G401.6 (cell line): ENCODE measurements at regions not wholly inside any gene's neighbourhood (a gene's known extent, or its start where the extent isn't known, plus 50 kb on each side); places are given as distances from the start of the nearest gene placed in this dataset.

Source experiments
- FAIRE-seq: peaks from 2 replicates; lab custom pipeline; 2012; peaks lifted over from hg19 to GRCh38; lab: Jason Lieb, UNC

- no peak for FAIRE-seq
These were observed 164.1 kb downstream of the BRINP2 start for GRCh38 chr1:177334903-177335302.

DNA sequence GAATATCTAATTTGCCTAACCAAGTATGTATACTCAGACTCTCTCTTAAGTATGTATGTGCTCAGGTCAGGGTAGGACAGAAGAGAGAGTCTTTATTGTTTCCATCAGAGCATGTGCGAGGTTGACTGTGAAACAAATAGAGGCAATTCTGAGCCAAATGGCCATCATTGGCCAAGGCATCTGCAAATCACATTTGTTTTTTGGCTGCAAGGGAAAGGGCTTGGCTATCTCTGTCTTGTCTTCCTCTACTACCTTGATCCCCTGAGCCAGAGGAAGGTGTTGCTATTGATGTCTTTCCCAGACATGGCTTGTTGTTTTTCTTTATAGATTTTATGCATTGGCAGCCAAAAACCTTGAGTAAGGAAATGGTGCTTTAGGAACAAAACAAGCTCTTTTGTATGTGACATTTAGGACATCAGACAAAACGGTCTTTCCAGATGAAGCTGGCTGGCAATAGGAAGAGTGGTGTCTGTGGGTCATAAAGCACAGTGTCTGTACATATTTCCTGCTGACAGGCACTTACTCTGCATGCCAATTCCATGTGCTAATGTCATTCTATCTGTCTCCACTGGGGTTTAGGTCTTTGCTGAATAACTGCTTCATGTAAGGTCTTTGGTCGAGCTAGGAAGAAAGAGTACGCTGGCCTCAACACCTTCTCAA, 163.3 kb downstream of the BRINP2 start:
- no peak for FAIRE-seq
